ENCODE measurements at regions not wholly inside any gene's neighbourhood (a gene's known extent, or its start where the extent isn't known, plus 50 kb on each side); places are given as distances from the start of the nearest gene placed in this dataset.

GRCh38 chrY:7745581-7745901 lies 834.0 kb upstream of the AMELY start:
- H3K4me3 ChIP-seq (ENCODE audit: low read length in 2 of 2) = no peak overlapping the region
- H3K27ac ChIP-seq (ENCODE audit: low read depth, low read length) = no peak overlapping the region

DNA sequence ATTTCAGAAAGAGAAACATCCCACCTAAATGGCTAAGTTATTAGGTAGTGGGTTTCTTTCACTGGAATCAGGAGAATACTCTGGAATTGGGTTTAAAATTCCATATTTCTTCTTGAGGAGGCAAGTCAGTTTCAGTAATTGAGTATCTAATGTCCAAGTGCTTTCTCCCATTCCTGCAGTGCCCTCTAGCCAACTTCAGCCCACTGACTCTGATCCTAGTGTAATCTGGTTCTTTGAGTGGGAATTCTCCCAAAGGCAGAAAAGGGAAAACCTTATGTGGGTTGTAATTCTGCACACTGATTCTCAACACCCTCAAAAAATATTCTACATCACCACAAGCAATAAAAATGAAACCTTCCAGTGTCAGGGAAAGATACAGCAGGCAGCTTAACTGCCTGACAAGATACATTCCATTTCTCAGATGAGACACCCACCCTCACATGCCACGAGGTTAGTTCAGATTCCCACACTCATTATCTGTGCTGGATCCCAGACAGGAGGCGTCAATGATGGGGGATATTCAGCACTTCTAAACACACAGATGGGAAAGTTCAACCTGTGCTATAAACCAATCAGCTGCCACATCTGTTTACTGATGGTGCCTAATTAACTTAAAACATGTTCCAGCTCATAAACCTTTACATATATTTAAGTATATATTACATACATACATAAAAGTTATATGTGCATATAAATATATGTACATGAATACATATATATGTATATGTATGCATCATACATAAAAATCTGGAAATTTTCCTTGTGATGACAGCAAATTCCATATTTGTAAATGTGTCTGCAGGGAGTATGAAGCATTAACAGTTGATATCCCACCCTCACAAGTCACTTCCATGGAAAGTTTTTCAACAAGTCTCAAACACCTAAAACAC lies 833.4 kb upstream of the AMELY start:
- no peak overlapping the region for H3K27ac Mint-ChIP-seq
- no peaks in the 10 kb centered on the region for H3K4me1 Mint-ChIP-seq
- no peak overlapping the region for H3K4me3 Mint-ChIP-seq
- Histone ChIP-seq H3K4me1 (ENCODE audit: insufficient read depth, low read length) (no peaks in the 10 kb centered on the region), H3K27me3 (ENCODE audit: insufficient read depth, low read length) (no peaks in the 10 kb centered on the region), H3K9me3 (ENCODE audit: control insufficient read depth in 1 of 2, low read length in 2 of 2) (no peaks in the 10 kb centered on the region), H3K4me3 (ENCODE audit: low read length in 2 of 2) (no peak overlapping the region), H3K36me3 (ENCODE audit: insufficient read depth, low read length) (no peaks in the 10 kb centered on the region), H3K27ac (ENCODE audit: low read depth, low read length) (no peak overlapping the region)
- H3K9me3 Mint-ChIP-seq = no peaks in the 10 kb centered on the region
- H3K27me3 Mint-ChIP-seq = peaks cover 6 to 7% of the 10 kb centered on the region in 2 donors
- DNase-seq = no peak
- ChIA-PET CTCF (ENCODE audit: partially characterized antibody) (no interaction called here), POLR2A (ENCODE audit: partially characterized antibody) (no interaction called here)
- H3K36me3 Mint-ChIP-seq = no peaks in the 10 kb centered on the region
- intact Hi-C loops (cut with micrococcal nuclease) = no loop called here

More at GRCh38 chrY:7745581-7745901, 834.0 kb upstream of the AMELY start:
- Mint-ChIP-seq H3K4me3 (no peak overlapping the region), H3K27ac (no peak overlapping the region), H3K9me3 (no peaks in the 10 kb centered on the region), H3K27me3 (peaks cover 6 to 7% of the 10 kb centered on the region in 2 donors), H3K4me1 (no peaks in the 10 kb centered on the region), H3K36me3 (no peaks in the 10 kb centered on the region)
- Histone ChIP-seq H3K9me3 (ENCODE audit: control insufficient read depth in 1 of 2, low read length in 2 of 2) (no peaks in the 10 kb centered on the region), H3K36me3 (ENCODE audit: insufficient read depth, low read length) (no peaks in the 10 kb centered on the region), H3K27me3 (ENCODE audit: insufficient read depth, low read length) (no peaks in the 10 kb centered on the region), H3K4me1 (ENCODE audit: insufficient read depth, low read length) (no peaks in the 10 kb centered on the region)
- POLR2A ChIA-PET (ENCODE audit: partially characterized antibody) = no interaction called here
- no peak for DNase-seq
- CTCF ChIA-PET (ENCODE audit: partially characterized antibody) = no interaction called here
- intact Hi-C loops (cut with micrococcal nuclease) = no loop called here

GRCh38 chrY:7736847-7737365 lies 825.4 kb upstream of the AMELY start:
- DNase-seq = no peak
- no peak overlapping the region for H3K4me3 Mint-ChIP-seq
- intact Hi-C loops (cut with micrococcal nuclease) = no loop called here
- no peaks in the 10 kb centered on the region for H3K9me3 Mint-ChIP-seq
- no peaks in the 10 kb centered on the region for H3K9me3 ChIP-seq (ENCODE audit: control insufficient read depth in 1 of 2, low read length in 2 of 2)
- no peak overlapping the region for H3K27ac ChIP-seq (ENCODE audit: low read depth, low read length)
- no peaks in the 10 kb centered on the region for H3K4me1 ChIP-seq (ENCODE audit: insufficient read depth, low read length)
- no peak overlapping the region for H3K27ac Mint-ChIP-seq
- POLR2A ChIA-PET (ENCODE audit: partially characterized antibody) = no interaction called here
- no peaks in the 10 kb centered on the region for H3K27me3 ChIP-seq (ENCODE audit: insufficient read depth, low read length)
- CTCF ChIA-PET (ENCODE audit: partially characterized antibody) = no interaction called here
- no peak overlapping the region for H3K4me3 ChIP-seq (ENCODE audit: low read length in 2 of 2)
- peaks cover 2% of the 10 kb centered on the region in 2 donors for H3K27me3 Mint-ChIP-seq
- no peaks in the 10 kb centered on the region for H3K36me3 ChIP-seq (ENCODE audit: insufficient read depth, low read length)
- H3K4me1 Mint-ChIP-seq = no peaks in the 10 kb centered on the region
- H3K36me3 Mint-ChIP-seq = no peaks in the 10 kb centered on the region

GRCh38 chrY:7731651-7732050 lies 820.1 kb upstream of the AMELY start:
- Histone ChIP-seq H3K4me3 (ENCODE audit: low read length in 2 of 2) (no peak overlapping the region), H3K4me1 (ENCODE audit: insufficient read depth, low read length) (no peaks in the 10 kb centered on the region), H3K27ac (ENCODE audit: low read depth, low read length) (no peak overlapping the region), H3K36me3 (ENCODE audit: insufficient read depth, low read length) (no peaks in the 10 kb centered on the region), H3K9me3 (ENCODE audit: control insufficient read depth in 1 of 2, low read length in 2 of 2) (no peaks in the 10 kb centered on the region), H3K27me3 (ENCODE audit: insufficient read depth, low read length) (no peaks in the 10 kb centered on the region)
- DNase-seq = no peak
- H3K36me3 Mint-ChIP-seq = no peaks in the 10 kb centered on the region
- H3K27me3 Mint-ChIP-seq = peaks cover 0 to 2% of the 10 kb centered on the region in 2 donors
- H3K9me3 Mint-ChIP-seq = no peaks in the 10 kb centered on the region
- intact Hi-C loops (cut with micrococcal nuclease) = no loop called here
- POLR2A ChIA-PET (ENCODE audit: partially characterized antibody) = no interaction called here
- no peak overlapping the region for H3K27ac Mint-ChIP-seq
- H3K4me3 Mint-ChIP-seq = no peak overlapping the region
- CTCF ChIA-PET (ENCODE audit: partially characterized antibody) = no interaction called here
- no peaks in the 10 kb centered on the region for H3K4me1 Mint-ChIP-seq

DNA sequence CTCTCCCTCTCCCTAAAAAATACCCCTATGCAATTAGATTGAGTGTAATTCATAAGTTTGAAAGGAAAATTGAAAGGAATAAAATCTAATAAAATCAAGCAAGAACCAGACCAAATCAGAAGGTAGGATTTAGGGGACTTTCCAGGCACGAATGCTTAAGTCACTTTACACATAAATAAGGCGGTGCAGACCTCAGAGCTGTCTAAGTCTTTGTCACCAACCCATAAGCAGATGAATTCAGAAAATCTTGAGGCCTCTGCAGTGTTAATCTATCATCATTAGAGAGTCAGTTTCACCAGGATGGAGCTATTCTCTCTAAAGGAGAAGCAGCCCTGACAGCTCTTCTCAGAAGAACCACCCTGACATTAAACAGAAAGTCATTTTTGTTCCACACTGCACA lies 819.1 kb upstream of the AMELY start:
- no peaks in the 10 kb centered on the region for H3K9me3 ChIP-seq (ENCODE audit: control insufficient read depth in 1 of 2, low read length in 2 of 2)
- Mint-ChIP-seq H3K4me1 (no peaks in the 10 kb centered on the region), H3K4me3 (no peak overlapping the region), H3K27me3 (peaks cover 0 to 2% of the 10 kb centered on the region in 2 donors), H3K27ac (no peak overlapping the region), H3K36me3 (no peaks in the 10 kb centered on the region), H3K9me3 (no peaks in the 10 kb centered on the region)
- no peaks in the 10 kb centered on the region for H3K27me3 ChIP-seq (ENCODE audit: insufficient read depth, low read length)
- POLR2A ChIA-PET (ENCODE audit: partially characterized antibody) = no interaction called here
- no peak overlapping the region for H3K27ac ChIP-seq (ENCODE audit: low read depth, low read length)
- H3K4me3 ChIP-seq (ENCODE audit: low read length in 2 of 2) = no peak overlapping the region
- CTCF ChIA-PET (ENCODE audit: partially characterized antibody) = no interaction called here
- intact Hi-C loops (cut with micrococcal nuclease) = no loop called here
- no peaks in the 10 kb centered on the region for H3K4me1 ChIP-seq (ENCODE audit: insufficient read depth, low read length)
- no peak for DNase-seq
- no peaks in the 10 kb centered on the region for H3K36me3 ChIP-seq (ENCODE audit: insufficient read depth, low read length)

- H3K27ac Mint-ChIP-seq = no peak overlapping the region
- no peaks in the 10 kb centered on the region for H3K9me3 Mint-ChIP-seq
- Histone ChIP-seq H3K4me1 (ENCODE audit: insufficient read depth, low read length) (no peaks in the 10 kb centered on the region), H3K27ac (ENCODE audit: low read depth, low read length) (no peak overlapping the region), H3K27me3 (ENCODE audit: insufficient read depth, low read length) (no peaks in the 10 kb centered on the region), H3K4me3 (ENCODE audit: low read length in 2 of 2) (no peak overlapping the region), H3K9me3 (ENCODE audit: control insufficient read depth in 1 of 2, low read length in 2 of 2) (no peaks in the 10 kb centered on the region), H3K36me3 (ENCODE audit: insufficient read depth, low read length) (no peaks in the 10 kb centered on the region)
- H3K4me1 Mint-ChIP-seq = no peaks in the 10 kb centered on the region
- intact Hi-C loops (cut with micrococcal nuclease) = no loop called here
- no peak overlapping the region for H3K4me3 Mint-ChIP-seq
- ChIA-PET CTCF (ENCODE audit: partially characterized antibody) (no interaction called here), POLR2A (ENCODE audit: partially characterized antibody) (no interaction called here)
- DNase-seq = no peak
- H3K36me3 Mint-ChIP-seq = no peaks in the 10 kb centered on the region
- H3K27me3 Mint-ChIP-seq = no peaks in the 10 kb centered on the region
Observed at GRCh38 chrY:7730071-7730470, 818.5 kb upstream of the AMELY start.

- no peaks in the 10 kb centered on the region for H3K36me3 ChIP-seq (ENCODE audit: insufficient read depth, low read length)
- Mint-ChIP-seq H3K36me3 (no peaks in the 10 kb centered on the region), H3K27ac (no peak overlapping the region), H3K27me3 (peaks cover 0 to 2% of the 10 kb centered on the region in 2 donors), H3K4me1 (no peaks in the 10 kb centered on the region), H3K4me3 (no peak overlapping the region), H3K9me3 (no peaks in the 10 kb centered on the region)
- H3K9me3 ChIP-seq (ENCODE audit: control insufficient read depth in 1 of 2, low read length in 2 of 2) = no peaks in the 10 kb centered on the region
- intact Hi-C loops (cut with micrococcal nuclease) = no loop called here
- ChIA-PET CTCF (ENCODE audit: partially characterized antibody) (no interaction called here), POLR2A (ENCODE audit: partially characterized antibody) (no interaction called here)
- no peak overlapping the region for H3K27ac ChIP-seq (ENCODE audit: low read depth, low read length)
- DNase-seq = no peak
- H3K4me3 ChIP-seq (ENCODE audit: low read length in 2 of 2) = no peak overlapping the region
- no peaks in the 10 kb centered on the region for H3K27me3 ChIP-seq (ENCODE audit: insufficient read depth, low read length)
- no peaks in the 10 kb centered on the region for H3K4me1 ChIP-seq (ENCODE audit: insufficient read depth, low read length)
Observed at GRCh38 chrY:7729318-7730011, 817.9 kb upstream of the AMELY start.
